Stimulated activated naive CD8-positive, alpha-beta T cell treated with anti-CD3 and anti-CD28 coated beads, Interleukin-15, amount 100 ng/mL, for 72 hours (primary cell): ENCODE measurements at regions not wholly inside any gene's neighbourhood (a gene's known extent, or its start where the extent isn't known, plus 50 kb on each side); places are given as distances from the start of the nearest gene placed in this dataset.

Source experiments
- ATAC-seq: fragments of 150-1000 bp; cut with Tn5 transposase; 2 replicates; pipeline ENCODE4 v1.10.0; 2021; ENCODE audit warnings: mild to moderate bottlenecking, moderate library complexity
- DNase-seq, 2 donors: peaks; one replicate each; pipeline ENCODE4 v3.0.0; 2021 to 2022
- H3K27ac Mint-ChIP-seq, 2 donors: one replicate each; pipeline ENCODE4 v1.8.0; 2022; ENCODE audit warnings: mild to moderate bottlenecking in 2 of 2, mixed read lengths in 2 of 2, moderate library complexity in 2 of 2
- H3K27me3 Mint-ChIP-seq: one replicate; pipeline ENCODE4 v1.8.0; 2022; ENCODE audit warnings: mixed read lengths
- H3K4me1 Mint-ChIP-seq: one replicate; pipeline ENCODE4 v1.8.0; 2022; ENCODE audit warnings: mild to moderate bottlenecking, mixed read lengths
- H3K4me3 Mint-ChIP-seq, 2 donors: one replicate each; pipeline ENCODE4 v1.8.0; 2022; ENCODE audit warnings: mild to moderate bottlenecking in 2 of 2, mixed read lengths in 2 of 2, moderate library complexity in 1 of 2
- H3K9me3 Mint-ChIP-seq, 2 donors: one replicate each; pipeline ENCODE4 v1.8.0; 2022; ENCODE audit warnings: mixed read lengths in 2 of 2

DNA sequence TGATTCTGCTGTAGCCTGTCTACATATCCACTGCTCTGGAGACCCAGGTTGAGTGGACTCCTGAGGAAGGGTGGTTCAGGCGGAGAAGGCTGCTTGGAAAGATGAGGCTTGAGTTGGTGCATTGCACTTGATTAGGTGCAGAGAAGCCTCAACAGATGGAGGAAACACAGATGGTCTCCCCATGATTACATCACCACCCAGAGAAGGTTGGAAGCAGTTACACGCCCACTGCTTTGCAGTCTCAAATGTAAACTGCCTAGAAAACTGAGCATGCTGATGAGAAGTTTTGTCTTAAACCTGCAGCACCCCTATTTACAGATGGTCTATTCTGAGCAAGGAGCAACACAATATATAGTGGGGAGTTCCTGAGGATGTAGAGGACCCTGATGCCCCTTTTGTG is 266.6 kb downstream of the PIK3R1 start:
- Mint-ChIP-seq H3K4me3 (no peak overlapping the region), H3K9me3 (no peaks in the 10 kb centered on the region), H3K27ac (no peak overlapping the region), H3K27me3 (peaks cover 8% of the 10 kb centered on the region), H3K4me1 (no peaks in the 10 kb centered on the region)
- ATAC-seq (no peak), DNase-seq (no peak)

DNA sequence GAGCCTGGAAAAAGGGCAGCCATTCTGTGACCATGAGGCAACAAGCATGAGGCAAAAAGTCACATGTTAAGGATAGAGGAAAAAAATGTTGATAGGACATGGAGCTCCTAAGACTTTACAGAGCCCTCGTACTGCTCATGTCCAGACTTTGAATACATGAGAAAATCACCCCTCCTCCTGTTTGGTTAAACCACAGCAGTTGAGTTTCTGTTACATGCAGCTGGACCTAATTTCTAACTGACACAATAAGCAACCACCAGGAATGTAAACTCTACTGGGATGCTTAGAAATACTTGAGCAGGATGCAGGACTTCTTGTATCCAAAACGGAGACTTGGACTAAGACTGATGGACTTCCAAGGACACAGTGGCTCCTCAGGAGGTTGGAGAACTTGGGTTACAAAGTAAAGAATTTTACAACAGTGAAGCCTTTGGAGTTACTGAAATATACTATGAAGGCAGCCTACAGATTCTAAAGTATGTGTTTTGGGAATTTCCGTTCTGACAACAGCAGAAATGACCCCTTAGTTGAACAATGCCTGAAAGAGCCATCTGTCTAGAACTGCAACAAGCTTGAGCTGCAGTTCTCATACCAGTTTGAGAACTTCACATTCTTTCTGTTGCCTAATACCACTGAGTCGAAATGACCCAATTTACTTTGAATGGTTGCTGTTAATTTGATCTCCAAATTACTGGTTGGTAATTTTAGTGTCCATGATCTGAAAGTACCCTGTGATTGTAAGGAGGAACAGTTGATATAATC is 268.9 kb downstream of the PIK3R1 start:
- ATAC-seq (no peak), DNase-seq (no peak)
- H3K27me3 Mint-ChIP-seq: peaks cover 8% of the 10 kb centered on the region
- peaks cover 0 to 6% of the 10 kb centered on the region in 2 donors for H3K9me3 Mint-ChIP-seq
- H3K27ac Mint-ChIP-seq: no peak overlapping the region
- H3K4me3 Mint-ChIP-seq: no peak overlapping the region
- no peaks in the 10 kb centered on the region for H3K4me1 Mint-ChIP-seq

DNA sequence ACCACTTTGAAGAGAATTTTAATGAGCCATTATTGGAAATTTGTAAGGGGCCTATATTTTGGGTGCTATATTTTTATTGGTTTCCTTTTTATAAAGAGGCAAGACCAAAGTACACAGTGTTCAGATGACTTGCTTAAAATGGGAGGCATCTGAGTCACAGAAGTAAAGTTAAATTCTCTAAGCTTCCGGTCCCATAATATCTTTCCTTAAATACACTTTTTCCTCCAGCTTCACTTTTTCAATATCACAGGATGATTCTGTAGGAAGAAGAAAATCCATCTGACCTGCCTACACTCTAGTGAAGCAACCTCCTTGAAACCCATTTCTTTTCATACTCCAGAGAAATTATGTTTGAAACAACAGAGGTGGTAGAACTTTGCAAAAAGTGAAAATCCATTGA is 274.0 kb downstream of the PIK3R1 start:
- ATAC-seq (no peak), DNase-seq (no peak)
- no peaks in the 10 kb centered on the region for H3K27me3 Mint-ChIP-seq
- H3K9me3 Mint-ChIP-seq: peaks cover 0 to 6% of the 10 kb centered on the region in 2 donors
- H3K27ac Mint-ChIP-seq: no peak overlapping the region
- no peak overlapping the region for H3K4me3 Mint-ChIP-seq
- no peaks in the 10 kb centered on the region for H3K4me1 Mint-ChIP-seq

DNA sequence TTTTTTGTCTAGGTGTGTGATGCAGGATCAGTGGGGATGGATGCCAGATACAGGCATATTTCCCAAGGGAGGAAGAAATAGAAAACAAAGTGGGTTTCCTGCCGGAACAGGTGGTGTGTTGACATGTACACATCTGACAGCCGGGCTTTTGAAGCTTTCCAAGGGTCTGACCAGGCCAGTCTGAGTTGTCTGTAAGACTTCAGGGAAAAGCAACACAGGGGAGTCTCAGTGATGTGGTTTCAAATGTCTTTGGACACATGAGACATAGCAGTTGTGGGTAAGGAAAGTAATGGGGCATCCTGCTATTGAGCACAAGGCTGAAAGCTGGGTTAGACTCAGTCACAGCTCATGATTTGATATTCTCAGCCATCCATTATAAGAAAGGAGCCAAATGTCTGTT is 274.9 kb downstream of the PIK3R1 start:
- Mint-ChIP-seq H3K27ac (no peak overlapping the region), H3K27me3 (no peaks in the 10 kb centered on the region), H3K9me3 (peaks cover 2 to 6% of the 10 kb centered on the region in 2 donors), H3K4me1 (no peaks in the 10 kb centered on the region), H3K4me3 (no peak overlapping the region)
- DNase-seq (no peak), ATAC-seq (no peak)

DNA sequence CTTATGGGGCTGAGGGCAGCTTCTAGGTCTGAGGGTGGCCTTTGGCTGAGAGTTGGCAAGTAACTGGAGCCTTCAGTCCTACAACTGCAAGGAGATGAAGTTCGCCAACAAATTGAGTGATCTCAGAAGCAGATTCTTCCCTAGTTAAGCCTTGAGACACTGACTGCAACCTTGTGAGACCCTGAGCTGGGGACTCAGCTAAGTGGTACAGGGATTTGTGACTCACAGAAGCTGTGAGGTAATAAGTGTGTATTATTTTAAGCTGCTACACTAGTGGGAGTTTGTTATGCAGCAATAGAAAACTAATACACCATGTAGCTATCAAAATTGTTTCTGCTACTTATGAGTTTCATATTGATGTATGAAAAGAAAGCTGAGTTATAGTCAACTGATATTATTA is 279.2 kb downstream of the PIK3R1 start:
- Mint-ChIP-seq H3K4me1 (no peaks in the 10 kb centered on the region), H3K9me3 (peaks cover 24 to 35% of the 10 kb centered on the region in 2 donors), H3K27ac (no peak overlapping the region), H3K27me3 (no peaks in the 10 kb centered on the region), H3K4me3 (no peak overlapping the region)
- no peak for ATAC-seq
- no peak for DNase-seq

DNA sequence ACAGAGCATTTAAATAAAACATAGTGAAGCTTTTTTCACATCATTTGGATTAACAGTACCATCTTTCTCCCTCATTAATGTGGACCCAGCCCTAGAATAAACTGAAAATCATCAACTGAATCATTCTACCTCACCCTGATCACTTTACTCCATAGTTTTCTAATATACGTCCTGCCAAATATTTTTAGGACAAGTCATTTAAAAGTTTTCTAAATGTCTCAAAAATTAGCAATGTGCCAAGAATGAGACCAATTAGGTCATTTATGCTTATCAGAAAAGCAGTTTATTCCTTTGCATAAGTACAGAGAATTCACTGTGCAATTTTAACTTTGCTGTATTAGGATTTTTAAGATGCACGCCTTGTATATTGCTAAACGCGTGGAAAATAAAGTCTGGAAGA is 284.4 kb downstream of the PIK3R1 start:
- H3K27me3 Mint-ChIP-seq: no peaks in the 10 kb centered on the region
- ATAC-seq: no peak
- no peak for DNase-seq
- H3K4me3 Mint-ChIP-seq: no peak overlapping the region
- no peak overlapping the region for H3K27ac Mint-ChIP-seq
- H3K9me3 Mint-ChIP-seq: peaks cover 24 to 35% of the 10 kb centered on the region in 2 donors
- H3K4me1 Mint-ChIP-seq: no peaks in the 10 kb centered on the region

DNA sequence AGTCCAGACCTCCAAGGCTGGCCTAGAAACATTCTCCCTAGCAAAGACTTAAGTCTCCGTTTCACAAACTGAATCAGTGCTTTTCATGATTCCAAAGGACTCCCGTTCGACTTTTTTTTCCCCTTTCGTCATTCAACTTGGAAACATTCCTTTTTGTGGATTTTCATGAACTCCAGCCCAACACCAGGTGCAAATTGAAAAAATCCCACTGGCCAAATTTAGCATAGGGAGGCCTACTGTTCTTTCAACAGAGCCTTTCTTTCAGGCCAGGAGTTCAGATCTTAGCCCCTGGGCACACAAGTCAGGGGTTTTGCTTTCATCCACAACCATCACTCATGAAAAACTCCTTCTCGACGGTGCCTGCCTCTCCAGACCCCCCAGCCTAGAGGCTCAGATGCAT is 285.3 kb downstream of the PIK3R1 start:
- H3K27ac Mint-ChIP-seq: no peak overlapping the region
- ATAC-seq: no peak
- no peaks in the 10 kb centered on the region for H3K27me3 Mint-ChIP-seq
- no peak overlapping the region for H3K4me3 Mint-ChIP-seq
- H3K9me3 Mint-ChIP-seq: peaks cover 22 to 30% of the 10 kb centered on the region in 2 donors
- H3K4me1 Mint-ChIP-seq: no peaks in the 10 kb centered on the region
- DNase-seq: no peak

DNA sequence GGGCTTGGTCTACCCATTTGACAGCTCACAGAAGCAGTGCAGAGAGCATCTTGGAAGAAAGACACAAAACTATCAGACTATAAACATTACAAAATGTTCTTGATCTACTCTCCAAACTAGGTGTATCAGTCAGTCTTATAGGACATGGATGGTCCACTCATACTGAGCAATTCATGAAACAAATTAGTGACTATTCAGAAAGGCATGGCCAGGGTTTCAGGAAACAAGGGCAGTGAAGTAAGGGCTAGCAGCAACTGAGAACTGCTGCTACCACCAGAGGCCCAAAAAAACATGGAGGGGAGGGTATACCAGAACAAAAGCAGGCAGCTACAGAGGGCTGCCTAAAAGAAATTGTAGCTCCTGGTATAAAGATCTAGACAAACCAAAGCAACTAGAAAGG is 287.0 kb downstream of the PIK3R1 start:
- Mint-ChIP-seq H3K4me3 (no peak overlapping the region), H3K4me1 (no peaks in the 10 kb centered on the region), H3K27ac (no peak overlapping the region), H3K27me3 (no peaks in the 10 kb centered on the region), H3K9me3 (peaks cover 9 to 13% of the 10 kb centered on the region in 2 donors)
- no peak for DNase-seq
- no peak for ATAC-seq

DNA sequence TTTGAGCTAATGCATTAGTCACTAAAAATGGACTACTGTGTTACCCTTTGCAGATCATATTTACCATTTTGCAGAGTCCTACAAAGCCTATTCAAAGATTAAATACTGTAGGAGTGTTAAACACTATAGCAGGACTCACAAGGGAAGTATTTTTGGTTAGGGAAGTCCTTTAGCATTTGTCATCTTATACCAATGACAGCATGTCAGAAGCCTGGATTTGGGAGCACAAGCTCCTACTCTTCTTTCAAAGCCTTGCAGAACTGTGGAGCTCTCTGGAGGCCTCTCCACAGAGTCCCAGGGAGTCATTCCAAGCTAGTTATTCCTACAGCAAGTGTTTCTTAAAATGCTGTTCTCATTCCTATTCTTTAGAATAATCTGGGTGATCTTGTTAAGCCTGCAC is 288.8 kb downstream of the PIK3R1 start:
- DNase-seq (no peak), ATAC-seq (no peak)
- Mint-ChIP-seq H3K4me3 (no peak overlapping the region), H3K27me3 (no peaks in the 10 kb centered on the region), H3K27ac (no peak overlapping the region), H3K4me1 (no peaks in the 10 kb centered on the region), H3K9me3 (no peaks in the 10 kb centered on the region)

DNA sequence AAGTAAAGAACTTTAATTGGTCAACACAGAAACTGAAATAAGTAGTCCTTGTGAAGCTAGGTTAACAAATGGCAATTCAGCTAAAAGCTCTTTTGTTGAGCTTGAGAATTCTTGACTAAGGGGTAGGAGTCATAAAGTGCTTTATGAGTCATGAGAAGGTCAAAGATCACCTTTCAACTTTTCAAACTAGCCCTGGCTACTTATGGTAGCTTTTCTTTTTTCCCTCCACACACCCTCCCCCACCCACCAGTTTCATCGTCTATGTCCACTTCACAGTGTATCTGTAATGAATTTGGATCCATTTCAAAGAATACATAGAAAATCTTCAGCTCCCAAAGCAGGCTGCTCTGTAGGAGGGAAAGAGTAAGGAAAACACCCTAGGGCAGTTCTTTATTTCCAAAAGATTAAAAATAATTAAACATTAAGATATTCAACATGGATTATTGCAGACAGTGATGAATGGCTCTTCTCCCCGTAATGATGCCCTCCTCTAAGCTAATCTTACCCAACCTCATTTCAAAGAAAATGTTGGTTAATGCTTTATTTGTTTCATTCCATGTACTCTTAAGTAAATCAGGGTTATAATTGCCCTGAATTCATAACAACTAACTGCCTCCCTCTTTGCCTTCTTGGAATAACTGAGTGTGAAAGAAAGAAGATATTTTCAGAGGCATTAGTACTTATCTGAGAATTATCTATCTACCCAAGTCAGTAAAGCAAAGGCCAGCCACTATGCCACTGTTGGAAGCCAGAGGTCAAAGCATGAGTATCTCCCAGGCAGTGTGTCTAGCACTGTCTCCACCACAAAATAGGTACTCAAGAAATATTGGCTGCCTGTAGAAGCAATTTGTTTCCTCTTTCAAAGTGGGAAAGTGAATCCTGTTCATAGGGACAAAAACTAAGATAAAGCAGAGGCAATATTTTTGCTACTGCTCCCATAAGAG is 290.6 kb downstream of the PIK3R1 start:
- H3K27me3 Mint-ChIP-seq: no peaks in the 10 kb centered on the region
- H3K4me3 Mint-ChIP-seq: no peak overlapping the region
- no peaks in the 10 kb centered on the region for H3K4me1 Mint-ChIP-seq
- H3K9me3 Mint-ChIP-seq: no peaks in the 10 kb centered on the region
- DNase-seq: no peak
- no peak for ATAC-seq
- no peak overlapping the region for H3K27ac Mint-ChIP-seq

DNA sequence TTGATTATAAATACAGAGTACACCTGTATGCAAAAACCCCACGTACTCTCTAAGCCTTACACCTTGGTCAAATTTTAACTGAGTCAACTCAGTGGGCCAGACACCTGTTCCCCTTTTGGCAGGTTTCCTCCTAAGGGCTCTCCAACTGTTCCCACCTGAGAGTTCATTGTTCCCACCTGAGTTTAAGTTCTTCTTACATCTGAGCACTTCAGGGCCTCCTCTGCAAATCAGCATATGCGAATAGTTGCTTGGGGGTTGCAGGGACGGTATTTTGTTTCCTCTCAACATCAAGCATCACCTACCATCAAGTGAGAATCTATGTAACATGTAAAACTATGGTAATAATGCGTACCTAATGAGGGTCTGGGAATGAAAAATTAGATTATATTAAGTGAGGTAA is 300.0 kb downstream of the PIK3R1 start:
- DNase-seq: no peak
- no peak for ATAC-seq
- H3K27me3 Mint-ChIP-seq: no peaks in the 10 kb centered on the region
- no peak overlapping the region for H3K4me3 Mint-ChIP-seq
- peaks cover 0 to 1% of the 10 kb centered on the region in 2 donors for H3K9me3 Mint-ChIP-seq
- H3K4me1 Mint-ChIP-seq: no peaks in the 10 kb centered on the region
- H3K27ac Mint-ChIP-seq: no peak overlapping the region

DNA sequence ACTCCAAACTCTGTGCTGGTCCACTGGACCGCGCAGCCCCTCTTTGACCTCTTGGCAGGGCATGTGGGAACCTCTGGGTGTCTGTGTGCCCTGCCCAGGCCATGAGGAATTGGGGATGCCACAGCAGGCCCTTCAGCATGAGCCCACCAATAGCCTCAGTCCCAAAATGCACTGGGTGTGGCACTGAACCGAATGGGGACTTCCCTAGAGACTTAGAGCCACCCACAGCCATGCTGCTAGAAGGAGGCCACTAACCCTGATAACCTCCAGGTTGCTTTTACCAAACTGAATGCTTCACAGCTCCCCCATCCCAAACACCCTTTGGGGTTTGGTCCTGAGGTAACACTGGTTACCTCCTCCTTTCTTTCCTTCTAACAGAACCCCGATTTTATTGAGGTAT is 302.7 kb downstream of the PIK3R1 start:
- no peak for DNase-seq
- Mint-ChIP-seq H3K9me3 (peaks cover 0 to 7% of the 10 kb centered on the region in 2 donors), H3K4me3 (no peak overlapping the region), H3K27me3 (no peaks in the 10 kb centered on the region), H3K27ac (no peak overlapping the region), H3K4me1 (no peaks in the 10 kb centered on the region)
- ATAC-seq: no peak

DNA sequence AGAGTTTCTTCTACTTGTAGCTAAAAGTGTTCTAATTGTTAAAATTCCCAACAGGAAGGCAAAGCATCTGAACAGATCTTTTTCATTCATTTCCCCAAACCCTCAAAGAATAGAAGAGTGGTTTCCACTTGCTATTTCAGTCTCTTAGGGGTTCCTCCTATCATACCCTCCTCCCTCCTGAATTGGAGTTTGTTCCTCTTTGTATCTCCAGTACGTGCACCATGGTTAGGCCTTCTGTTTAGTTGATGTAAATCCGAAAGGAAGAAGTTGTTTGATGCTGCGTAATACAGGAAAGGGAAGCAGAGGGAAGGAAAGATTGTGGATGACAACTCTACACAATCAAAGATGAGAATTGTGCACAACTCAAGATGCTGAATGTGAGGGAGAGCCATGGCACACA is 303.6 kb downstream of the PIK3R1 start:
- Mint-ChIP-seq H3K9me3 (peaks cover 0 to 7% of the 10 kb centered on the region in 2 donors), H3K4me3 (no peak overlapping the region), H3K27ac (no peak overlapping the region), H3K27me3 (no peaks in the 10 kb centered on the region), H3K4me1 (no peaks in the 10 kb centered on the region)
- no peak for ATAC-seq
- DNase-seq: no peak

DNA sequence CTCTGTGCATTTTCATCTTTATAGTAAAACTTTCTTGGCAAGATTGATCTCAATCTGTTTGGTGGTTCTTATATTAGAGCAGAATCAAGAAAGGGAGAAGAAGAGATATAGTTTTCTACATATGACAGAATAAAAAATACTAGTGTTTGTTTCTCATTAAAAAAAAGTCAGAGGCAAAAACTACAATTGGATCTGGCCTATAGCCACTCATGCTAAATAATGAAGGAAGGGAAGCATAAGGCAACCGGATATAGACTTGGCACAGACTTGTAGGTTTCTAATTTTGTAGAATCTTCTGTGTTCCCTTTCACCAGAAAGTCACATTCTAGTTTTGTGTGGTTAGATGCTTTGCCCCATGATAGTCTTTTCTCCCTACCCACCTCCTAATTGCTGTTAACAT is 306.2 kb downstream of the PIK3R1 start:
- Mint-ChIP-seq H3K27me3 (no peaks in the 10 kb centered on the region), H3K9me3 (peaks cover 0 to 7% of the 10 kb centered on the region in 2 donors), H3K4me3 (no peak overlapping the region), H3K4me1 (no peaks in the 10 kb centered on the region), H3K27ac (no peak overlapping the region)
- ATAC-seq (no peak), DNase-seq (no peak)

DNA sequence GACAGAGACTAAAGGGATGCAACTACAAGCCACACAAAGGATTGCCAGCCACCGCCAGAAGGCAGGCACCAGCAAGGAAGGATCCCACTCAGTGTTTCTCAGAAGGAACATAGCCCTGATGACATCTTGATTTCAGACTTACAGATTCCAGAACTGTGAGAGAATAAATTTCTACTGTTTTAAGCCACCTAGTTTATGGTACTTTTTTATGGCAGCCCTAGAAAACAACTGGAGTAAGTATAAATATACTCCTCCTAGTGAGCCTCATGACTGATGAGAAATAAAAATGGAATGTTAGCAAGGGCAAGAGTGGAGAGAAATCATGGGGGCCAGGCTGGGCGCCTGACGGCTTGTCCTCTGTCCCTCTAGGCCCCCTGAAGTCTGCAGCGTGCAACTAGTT is 307.3 kb downstream of the PIK3R1 start:
- no peak overlapping the region for H3K27ac Mint-ChIP-seq
- DNase-seq: no peak
- peaks cover under 1 to 12% of the 10 kb centered on the region in 2 donors for H3K9me3 Mint-ChIP-seq
- H3K4me1 Mint-ChIP-seq: no peaks in the 10 kb centered on the region
- H3K4me3 Mint-ChIP-seq: no peak overlapping the region
- no peaks in the 10 kb centered on the region for H3K27me3 Mint-ChIP-seq
- no peak for ATAC-seq

DNA sequence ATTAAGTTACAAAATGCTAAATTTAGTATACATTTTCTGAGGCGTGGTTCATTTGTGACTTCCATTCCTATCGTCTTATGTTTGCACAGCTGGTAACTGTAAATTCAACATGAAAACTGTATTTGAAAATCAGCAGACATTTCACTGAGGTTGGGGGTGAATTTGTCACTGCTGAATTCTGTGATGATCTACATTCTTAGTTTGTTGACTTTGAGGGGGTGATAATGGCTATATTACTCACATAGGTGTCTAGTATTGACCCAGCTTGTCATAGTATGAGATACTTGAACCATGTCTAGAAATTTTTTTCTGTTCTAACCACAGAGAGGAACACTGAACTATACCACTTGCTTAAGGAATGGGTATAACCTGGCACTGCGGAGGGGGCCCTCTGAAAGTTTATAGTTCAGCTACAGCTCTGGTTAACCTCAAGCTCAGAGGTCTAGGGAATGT is 313.3 kb downstream of the PIK3R1 start:
- Mint-ChIP-seq H3K27me3 (peaks cover 13% of the 10 kb centered on the region), H3K4me3 (no peak overlapping the region), H3K4me1 (no peaks in the 10 kb centered on the region), H3K9me3 (peaks cover 4 to 10% of the 10 kb centered on the region in 2 donors), H3K27ac (no peak overlapping the region)
- ATAC-seq (no peak), DNase-seq (no peak)
